Caco-2 (cell line): ENCODE measurements at regions not wholly inside any gene's neighbourhood (a gene's known extent, or its start where the extent isn't known, plus 50 kb on each side); places are given as distances from the start of the nearest gene placed in this dataset.

Experiments used
- BruUV-seq: library from RNA; stranded (reverse); fragments of 400-500 nt; replicated peaks from 2 replicates; lab custom pipeline; 2021; lab: Mats Ljungman, UMichigan
- CTCF ChIA-PET: fragments of 300-600 bp; sonication (Branson Sonifier 250); formaldehyde crosslinking; loops from one replicate; lab custom pipeline; 2022; ENCODE audit warnings: antibody characterized with exemption; lab: Charles Lee
- POLR2A ChIA-PET: fragments of 300-600 bp; sonication (Branson Sonifier 250); formaldehyde crosslinking; loops from one replicate; lab custom pipeline; 2022; ENCODE audit warnings: antibody characterized with exemption; lab: Charles Lee
- DNase-seq, 2 experiments: peaks; one replicate each; pipeline versions ENCODE4 v3.0.0 to v3.0.0-alpha.2; 2020 to 2022
- H3K27me3 ChIP-seq: replicated peaks from 2 replicates; pipeline ENCODE4 v1.6.0; 2011; ENCODE audit warnings: low read length; ENCODE audit not compliant: control insufficient read depth, insufficient read depth
- H3K36me3 ChIP-seq: 2 replicates; pipeline ENCODE4 v1.5.1; 2011; ENCODE audit warnings: low read length; ENCODE audit not compliant: control insufficient read depth, insufficient read depth
- H3K4me1 ChIP-seq: fragments of 250-450 bp; sonication (Bioruptor Pico); 2 replicates; pipeline ENCODE4 v1.5.1; 2020; ENCODE audit warnings: mild to moderate bottlenecking
- H3K4me3 ChIP-seq: 2 replicates; pipeline ENCODE4 v1.5.1; 2011; ENCODE audit warnings: low read depth, mild to moderate bottlenecking, control low read depth, low read length
- H3K9me3 ChIP-seq: fragments of 250-450 bp; sonication (Bioruptor Pico); 2 replicates; pipeline ENCODE4 v1.5.1; 2020; ENCODE audit warnings: mild to moderate bottlenecking, moderate library complexity
- H3K27ac Mint-ChIP-seq: one replicate; pipeline ENCODE4 v1.8.0; 2022; ENCODE audit warnings: mixed read lengths; ENCODE audit not compliant: unreplicated experiment
- H3K27me3 Mint-ChIP-seq: one replicate; pipeline ENCODE4 v1.8.0; 2022; ENCODE audit warnings: mixed read lengths; ENCODE audit not compliant: insufficient read depth, unreplicated experiment
- H3K36me3 Mint-ChIP-seq: one replicate; pipeline ENCODE4 v1.8.0; 2022; ENCODE audit warnings: mild to moderate bottlenecking, mixed read lengths; ENCODE audit not compliant: insufficient read depth, unreplicated experiment
- H3K4me1 Mint-ChIP-seq: one replicate; pipeline ENCODE4 v1.8.0; 2022; ENCODE audit warnings: low read depth, mixed read lengths; ENCODE audit not compliant: unreplicated experiment
- H3K4me3 Mint-ChIP-seq: one replicate; pipeline ENCODE4 v1.8.0; 2022; ENCODE audit warnings: mild to moderate bottlenecking, moderate library complexity, mixed read lengths; ENCODE audit not compliant: unreplicated experiment
- H3K9me3 Mint-ChIP-seq: one replicate; pipeline ENCODE4 v1.8.0; 2022; ENCODE audit warnings: mixed read lengths; ENCODE audit not compliant: unreplicated experiment
- CTCF ChIP-seq, 2 experiments: fragments of 200-600 bp in 1 of 2; IDR thresholded peaks; 1 replicate in 1 of 2; 2 replicates in 1 of 2; pipeline versions ENCODE4 v1.5.1 to v1.8.0; 2011 to 2022; ENCODE audit warnings: antibody characterized with exemption in 1 of 2, control low read depth in 1 of 2, inconsistent platforms in 1 of 2, low read depth in 1 of 2, low read length in 1 of 2, mild to moderate bottlenecking in 1 of 2, moderate library complexity in 1 of 2; ENCODE audit not compliant: insufficient read depth in 1 of 2, severe bottlenecking in 1 of 2, unreplicated experiment in 1 of 2
- intact Hi-C: fragments of 100-400 bp; cut with micrococcal nuclease; formaldehyde crosslinking; loops from one replicate; pipeline ENCODE4 v1.10.0; 2022; ENCODE audit not compliant: unreplicated experiment

- no peaks in the 10 kb centered on the region for H3K4me1 ChIP-seq
- H3K4me3 ChIP-seq = no peak overlapping the region
- no peaks in the 10 kb centered on the region for H3K27me3 Mint-ChIP-seq
- no peaks in the 10 kb centered on the region for H3K36me3 Mint-ChIP-seq
- H3K9me3 Mint-ChIP-seq = no peaks in the 10 kb centered on the region
- POLR2A ChIA-PET = no interaction called here
- H3K36me3 ChIP-seq = no peaks in the 10 kb centered on the region
- H3K4me1 Mint-ChIP-seq = no peaks in the 10 kb centered on the region
- H3K9me3 ChIP-seq = no peaks in the 10 kb centered on the region
- intact Hi-C loops = no loop called here
- no peak overlapping the region for H3K27ac Mint-ChIP-seq
- CTCF ChIA-PET = no interaction called here
- no peaks in the 10 kb centered on the region for H3K27me3 ChIP-seq
- no peak overlapping the region for H3K4me3 Mint-ChIP-seq
- no peak for DNase-seq
- TF ChIP-seq CTCF (IDR thresholded peaks at IDR 0.05; ENCODE audit: insufficient read depth in 1 of 2, low read depth in 1 of 2, low read length in 1 of 2, severe bottlenecking in 1 of 2, unreplicated experiment in 1 of 2) = no peak
- no TSS peak for BruUV-seq
These were observed 139.0 kb downstream of the SPRY2 start for GRCh38 chr13:80201694-80202468.

- H3K27me3 Mint-ChIP-seq = no peaks in the 10 kb centered on the region
- H3K4me3 ChIP-seq = no peak overlapping the region
- H3K4me3 Mint-ChIP-seq = no peak overlapping the region
- no peaks in the 10 kb centered on the region for H3K36me3 Mint-ChIP-seq
- intact Hi-C loops = no loop called here
- BruUV-seq = no TSS peak
- ChIA-PET POLR2A (no interaction called here), CTCF (no interaction called here)
- no peaks in the 10 kb centered on the region for H3K9me3 ChIP-seq
- no peak overlapping the region for H3K27ac Mint-ChIP-seq
- H3K4me1 Mint-ChIP-seq = no peaks in the 10 kb centered on the region
- TF ChIP-seq CTCF (IDR thresholded peaks at IDR 0.05; ENCODE audit: insufficient read depth in 1 of 2, low read depth in 1 of 2, low read length in 1 of 2, severe bottlenecking in 1 of 2, unreplicated experiment in 1 of 2) = no peak
- no peaks in the 10 kb centered on the region for H3K36me3 ChIP-seq
- no peak for DNase-seq
- no peaks in the 10 kb centered on the region for H3K9me3 Mint-ChIP-seq
- H3K27me3 ChIP-seq = no peaks in the 10 kb centered on the region
- no peaks in the 10 kb centered on the region for H3K4me1 ChIP-seq
These were observed 141.2 kb downstream of the SPRY2 start for GRCh38 chr13:80199585-80200292.

DNA sequence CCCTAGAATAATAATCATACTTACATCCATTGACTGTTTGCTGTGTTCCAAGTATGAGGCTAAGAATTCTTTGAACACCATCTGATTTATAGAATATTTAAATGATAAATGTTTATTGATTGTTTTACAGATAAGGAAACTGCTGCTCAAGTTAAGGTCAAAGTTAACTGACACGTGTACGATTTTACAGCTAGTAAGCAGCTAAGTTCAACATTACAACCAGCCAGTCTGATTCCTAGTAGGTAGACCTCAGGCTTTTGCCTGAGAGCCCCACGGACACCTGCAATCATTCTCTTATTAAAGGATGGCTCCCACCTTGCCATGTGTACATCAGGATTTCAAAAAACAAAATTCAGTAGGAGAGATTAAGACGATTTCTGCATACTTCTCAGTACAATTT, 141.9 kb downstream of the SPRY2 start:
- no peaks in the 10 kb centered on the region for H3K36me3 ChIP-seq
- POLR2A ChIA-PET = no interaction called here
- no peak overlapping the region for H3K4me3 ChIP-seq
- no peaks in the 10 kb centered on the region for H3K4me1 Mint-ChIP-seq
- no peaks in the 10 kb centered on the region for H3K27me3 Mint-ChIP-seq
- intact Hi-C loops = no loop called here
- no TSS peak for BruUV-seq
- H3K4me1 ChIP-seq = no peaks in the 10 kb centered on the region
- H3K9me3 Mint-ChIP-seq = no peaks in the 10 kb centered on the region
- no peaks in the 10 kb centered on the region for H3K27me3 ChIP-seq
- H3K4me3 Mint-ChIP-seq = no peak overlapping the region
- no peaks in the 10 kb centered on the region for H3K9me3 ChIP-seq
- no peak for TF ChIP-seq CTCF (IDR thresholded peaks at IDR 0.05; ENCODE audit: insufficient read depth in 1 of 2, low read depth in 1 of 2, low read length in 1 of 2, severe bottlenecking in 1 of 2, unreplicated experiment in 1 of 2)
- H3K36me3 Mint-ChIP-seq = no peaks in the 10 kb centered on the region
- no peak for DNase-seq
- CTCF ChIA-PET = no interaction called here
- H3K27ac Mint-ChIP-seq = no peak overlapping the region
